ENCODE measurements at regions not wholly inside any gene's neighbourhood (a gene's known extent, or its start where the extent isn't known, plus 50 kb on each side); places are given as distances from the start of the nearest gene placed in this dataset.
"Not testable (repeated sequence)": the region's sequence is repeated elsewhere in the genome, so short reads cannot be mapped to it uniquely, and the experiment has no call there.

DNA sequence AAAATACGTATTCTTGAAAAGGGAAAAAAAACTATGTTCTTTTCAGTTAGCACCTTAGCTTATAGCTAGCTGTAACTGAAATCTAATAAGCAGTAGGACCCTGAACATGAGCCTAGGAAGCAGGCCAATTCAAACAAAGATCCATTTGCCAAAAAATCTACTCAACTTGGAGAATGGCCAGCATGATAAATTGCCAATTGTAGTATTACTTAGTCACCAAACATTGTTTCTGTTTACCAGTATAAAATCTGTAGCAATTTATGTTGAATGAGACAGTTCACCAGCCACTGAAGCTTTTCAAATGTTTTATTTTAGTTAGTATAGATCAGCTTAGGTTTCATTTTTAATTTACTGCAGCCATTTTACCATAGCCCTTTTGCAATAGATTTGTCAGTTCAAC lies 323.6 kb upstream of the DIPK2B start:
- Mint-ChIP-seq H3K4me1 (no peaks in the 10 kb centered on the region), H3K4me3 (no peak overlapping the region)
- ATAC-seq (replicated peaks), result no peak

DNA sequence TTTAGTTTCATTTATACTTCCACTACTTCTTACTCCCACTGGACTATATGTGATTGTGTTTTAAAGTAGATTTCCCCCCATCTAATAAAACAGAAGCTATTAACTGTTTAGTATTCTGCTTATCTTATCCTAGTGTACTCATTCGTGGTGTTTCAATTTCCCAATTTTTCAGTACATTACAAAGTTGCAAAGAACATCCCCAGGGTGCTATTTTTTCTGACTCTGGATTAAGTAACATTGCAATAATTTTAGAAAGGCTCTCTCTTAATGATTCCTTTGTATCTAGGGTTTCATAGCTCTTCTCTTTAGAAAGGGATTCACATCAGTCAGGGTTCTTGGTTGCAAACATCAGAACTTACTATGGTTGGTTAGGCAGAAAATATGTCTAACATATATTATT lies 317.9 kb upstream of the DIPK2B start:
- no peaks in the 10 kb centered on the region for H3K9me3 Mint-ChIP-seq
- H3K4me1 Mint-ChIP-seq, result no peaks in the 10 kb centered on the region
- H3K27ac Mint-ChIP-seq, result no peak overlapping the region
- H3K27me3 Mint-ChIP-seq, result peaks cover 0 to 5% of the 10 kb centered on the region in 2 donors
- ATAC-seq (replicated peaks), result no peak
- no peak overlapping the region for H3K4me3 Mint-ChIP-seq
- DNase-seq, result no peak
- peaks cover 0 to 1% of the 10 kb centered on the region in 2 donors for H3K36me3 Mint-ChIP-seq

More for the DNA sequence above, 323.6 kb upstream of the DIPK2B start:
- Mint-ChIP-seq H3K36me3 (peaks cover 0 to 1% of the 10 kb centered on the region in 2 donors), H3K27ac (no peak overlapping the region), H3K9me3 (no peaks in the 10 kb centered on the region), H3K27me3 (peaks cover 0 to 5% of the 10 kb centered on the region in 2 donors)
- no peak for DNase-seq

DNA sequence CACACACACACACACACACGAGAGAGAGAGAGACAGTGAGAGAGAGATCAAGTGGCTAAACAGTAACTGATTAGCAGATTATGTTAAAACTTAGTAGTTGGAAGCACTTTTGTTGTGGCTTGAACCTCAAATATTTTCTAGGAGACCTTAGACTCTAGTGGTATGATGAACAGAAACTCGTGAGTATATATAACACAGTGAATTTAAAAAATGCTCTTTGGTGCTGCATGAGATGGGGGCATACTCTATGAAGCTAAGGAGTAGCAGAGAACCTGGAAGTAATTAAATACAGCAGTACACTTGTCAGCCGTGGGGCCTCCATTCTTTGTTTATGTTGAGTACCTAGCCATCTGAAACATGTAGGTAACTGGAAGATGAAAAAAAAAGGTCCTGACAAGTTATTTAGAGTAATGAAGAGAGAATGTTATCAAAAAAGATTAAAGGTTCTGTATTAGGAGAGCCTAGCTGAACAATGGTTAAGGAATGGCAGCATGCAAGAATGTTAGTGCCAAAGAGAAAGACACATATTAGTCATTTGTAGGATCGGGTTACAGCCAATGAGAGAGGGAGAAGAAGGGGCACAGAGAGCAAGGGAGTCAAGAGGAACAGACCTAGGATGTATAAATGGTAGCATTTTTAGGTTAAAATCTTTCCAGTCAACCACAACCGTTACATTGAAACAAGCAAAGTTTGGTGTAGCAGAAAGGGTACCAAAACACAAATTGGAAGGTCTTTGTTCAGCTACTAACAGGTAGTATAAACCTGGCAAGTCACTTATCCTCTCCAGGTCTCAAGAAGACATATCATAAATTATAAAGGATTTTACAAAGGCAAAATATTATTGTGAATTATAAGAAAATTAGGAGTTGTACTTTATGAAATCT lies 316.7 kb upstream of the DIPK2B start:
- Mint-ChIP-seq H3K36me3 (peaks cover 0 to 1% of the 10 kb centered on the region in 2 donors), H3K27me3 (peaks cover 0 to 12% of the 10 kb centered on the region in 2 donors), H3K9me3 (no peaks in the 10 kb centered on the region), H3K4me1 (no peaks in the 10 kb centered on the region), H3K4me3 (no peak overlapping the region), H3K27ac (no peak overlapping the region)
- no peak for DNase-seq
- no peak for ATAC-seq (replicated peaks)

DNA sequence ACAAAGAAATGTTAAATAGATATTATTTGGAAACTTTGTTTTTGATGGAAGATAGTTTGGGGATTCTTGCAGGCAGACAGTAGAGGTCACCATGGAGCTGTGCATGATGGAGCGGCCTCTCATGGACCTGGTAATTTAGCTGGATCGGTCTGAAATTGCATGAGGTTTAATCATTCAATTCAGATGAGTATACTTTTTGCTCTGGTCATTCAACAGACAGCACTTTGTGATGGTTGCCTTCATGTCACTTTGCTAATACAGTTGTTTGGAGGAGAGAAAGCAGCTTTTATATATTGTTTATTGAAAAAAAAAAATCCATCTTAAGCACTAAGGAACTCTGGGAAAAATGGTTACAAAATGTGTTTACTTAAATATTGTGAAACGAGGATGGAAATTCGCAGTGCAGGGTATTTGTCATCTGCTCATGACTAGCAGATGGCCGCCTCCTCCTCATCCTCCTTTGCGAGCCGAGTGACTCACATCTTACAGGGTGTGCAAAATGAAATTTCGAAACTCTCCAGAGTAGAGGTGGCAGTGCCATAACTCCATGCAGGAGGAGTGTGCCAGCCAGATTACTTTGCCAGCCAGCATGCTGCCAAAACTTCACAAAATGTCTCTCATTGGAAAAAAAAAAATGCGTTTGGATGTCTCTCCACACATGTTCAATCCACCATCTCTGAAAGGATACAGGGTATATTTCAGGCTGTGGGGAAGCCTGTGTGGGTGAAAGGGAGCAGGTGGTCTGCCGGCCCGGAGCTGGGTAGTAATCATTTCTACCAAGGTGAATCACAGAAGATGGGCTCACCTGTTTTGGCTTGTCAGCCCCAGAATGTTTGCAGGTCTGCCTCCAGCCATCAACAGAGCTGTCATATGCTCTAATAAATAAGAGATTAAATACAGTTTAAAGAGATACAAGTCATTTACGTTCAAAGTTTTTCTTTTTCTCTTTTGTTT lies 314.9 kb upstream of the DIPK2B start:
- H3K4me3 Mint-ChIP-seq, result no peak overlapping the region
- no peak for DNase-seq

DNA sequence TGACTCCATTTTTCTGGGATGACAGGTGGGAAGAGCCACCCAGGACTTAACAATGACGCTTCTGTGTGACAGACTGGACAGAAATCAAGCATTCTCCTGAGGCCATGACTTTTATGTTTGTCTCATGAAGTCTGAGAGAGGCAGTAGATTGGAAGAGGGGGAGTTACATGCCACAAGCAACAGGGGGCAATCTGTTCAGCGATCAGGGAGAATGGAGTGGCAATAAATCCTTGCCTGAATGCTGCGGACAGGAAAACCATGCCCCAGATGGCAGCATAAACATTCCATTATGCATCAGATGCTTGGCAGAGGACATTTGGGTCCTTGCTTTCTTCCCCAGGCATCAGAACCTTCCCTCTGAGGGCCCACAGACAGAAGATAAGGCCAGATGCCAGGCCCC lies 312.4 kb upstream of the DIPK2B start:
- Mint-ChIP-seq H3K9me3 (no peaks in the 10 kb centered on the region), H3K4me3 (no peak overlapping the region), H3K4me1 (no peaks in the 10 kb centered on the region), H3K36me3 (no peaks in the 10 kb centered on the region), H3K27ac (no peak overlapping the region), H3K27me3 (peaks cover 0 to 19% of the 10 kb centered on the region in 2 donors)
- no peak for DNase-seq
- ATAC-seq (replicated peaks), result no peak

More for the DNA sequence above, 314.9 kb upstream of the DIPK2B start:
- H3K36me3 Mint-ChIP-seq, result peaks cover 0 to 1% of the 10 kb centered on the region in 2 donors
- H3K27me3 Mint-ChIP-seq, result peaks cover 0 to 17% of the 10 kb centered on the region in 2 donors
- H3K27ac Mint-ChIP-seq, result no peak overlapping the region
- H3K9me3 Mint-ChIP-seq, result no peaks in the 10 kb centered on the region
- ATAC-seq (replicated peaks), result peak; percentile 45 to 63
- H3K4me1 Mint-ChIP-seq, result no peaks in the 10 kb centered on the region

DNA sequence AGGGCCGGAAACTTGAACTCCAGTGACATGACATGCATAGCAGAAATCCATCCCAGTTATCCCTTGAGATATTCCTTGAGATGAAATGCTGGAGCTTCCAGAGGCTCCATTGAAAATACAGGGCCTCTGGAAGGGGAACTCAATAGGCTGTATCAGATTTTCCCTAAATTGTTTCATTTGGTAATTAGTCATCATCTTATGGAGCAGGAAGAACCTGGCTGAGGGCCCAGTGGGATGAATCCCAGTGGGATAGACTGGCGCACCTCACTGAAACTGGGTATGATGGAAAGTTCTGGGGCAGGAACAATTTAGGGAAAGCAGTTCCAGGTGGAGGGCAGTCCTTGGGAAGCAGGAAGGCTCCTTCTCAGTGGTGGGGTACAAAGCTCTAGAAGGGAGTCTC lies 307.8 kb upstream of the DIPK2B start:
- no peak for ATAC-seq (replicated peaks)
- H3K4me3 Mint-ChIP-seq, result no peak overlapping the region
- no peaks in the 10 kb centered on the region for H3K9me3 Mint-ChIP-seq
- H3K36me3 Mint-ChIP-seq, result peaks cover 0 to 1% of the 10 kb centered on the region in 2 donors
- no peak overlapping the region for H3K27ac Mint-ChIP-seq
- peaks cover 0 to 18% of the 10 kb centered on the region in 2 donors for H3K27me3 Mint-ChIP-seq
- no peak for DNase-seq
- peaks cover 0 to 5% of the 10 kb centered on the region in 2 donors for H3K4me1 Mint-ChIP-seq

DNA sequence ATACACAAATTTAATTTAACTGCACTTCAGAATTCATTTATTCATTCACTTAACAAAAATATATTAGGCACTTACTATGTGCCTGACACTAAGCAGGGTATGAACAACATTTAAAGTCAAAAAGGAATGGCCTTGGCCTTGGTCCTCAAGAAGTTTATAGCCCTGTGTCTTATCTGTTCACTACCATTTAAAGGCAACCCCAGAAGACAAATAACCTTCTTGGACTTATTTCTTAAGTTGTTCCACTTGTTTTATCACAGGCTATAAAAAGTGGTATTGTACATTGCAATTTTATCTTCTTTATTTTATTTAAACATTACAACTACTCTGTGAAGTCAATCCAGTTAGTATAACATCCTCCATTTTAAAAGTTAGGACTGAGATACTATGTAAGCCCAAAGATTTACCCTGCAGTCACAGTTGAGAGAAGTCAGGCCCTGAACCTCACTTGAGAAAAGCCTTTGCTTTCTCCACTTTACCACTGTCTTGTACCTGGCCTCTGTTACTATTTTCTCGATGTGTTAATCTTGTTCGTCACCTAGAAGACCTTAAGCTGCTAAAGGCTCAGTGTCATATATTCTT lies 305.6 kb upstream of the DIPK2B start:
- DNase-seq (no peak), ATAC-seq (replicated peaks) (no peak)
- peaks cover 0 to 5% of the 10 kb centered on the region in 2 donors for H3K4me1 Mint-ChIP-seq
- peaks cover 0 to 1% of the 10 kb centered on the region in 2 donors for H3K36me3 Mint-ChIP-seq
- no peak overlapping the region for H3K27ac Mint-ChIP-seq
- no peak overlapping the region for H3K4me3 Mint-ChIP-seq
- H3K9me3 Mint-ChIP-seq, result no peaks in the 10 kb centered on the region
- H3K27me3 Mint-ChIP-seq, result peaks cover 0 to 15% of the 10 kb centered on the region in 2 donors

DNA sequence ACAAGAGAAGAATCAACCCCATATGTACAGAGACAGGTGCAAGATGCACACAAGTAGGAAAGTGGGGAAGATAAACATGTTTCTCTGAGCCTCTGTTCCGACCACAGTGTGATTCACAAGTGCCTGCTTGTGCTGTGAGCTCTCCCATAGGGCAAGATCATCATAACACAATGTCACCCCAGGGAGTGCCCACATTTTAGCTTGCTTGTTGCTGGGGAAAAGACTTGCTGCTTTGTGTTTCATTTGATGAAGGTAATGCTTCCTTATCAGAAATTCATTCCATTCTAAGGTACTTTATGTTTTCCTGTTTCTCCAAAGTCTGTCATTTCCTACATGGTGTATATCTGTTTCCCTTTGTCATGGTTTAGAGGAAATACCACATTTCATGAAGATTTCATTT lies 304.5 kb upstream of the DIPK2B start:
- Mint-ChIP-seq H3K4me3 (no peak overlapping the region), H3K9me3 (no peaks in the 10 kb centered on the region), H3K27ac (no peak overlapping the region), H3K4me1 (peaks cover 0 to 5% of the 10 kb centered on the region in 2 donors), H3K36me3 (peaks cover 0 to 1% of the 10 kb centered on the region in 2 donors), H3K27me3 (peaks cover 0 to 8% of the 10 kb centered on the region in 2 donors)
- ATAC-seq (replicated peaks) (no peak), DNase-seq (no peak)

DNA sequence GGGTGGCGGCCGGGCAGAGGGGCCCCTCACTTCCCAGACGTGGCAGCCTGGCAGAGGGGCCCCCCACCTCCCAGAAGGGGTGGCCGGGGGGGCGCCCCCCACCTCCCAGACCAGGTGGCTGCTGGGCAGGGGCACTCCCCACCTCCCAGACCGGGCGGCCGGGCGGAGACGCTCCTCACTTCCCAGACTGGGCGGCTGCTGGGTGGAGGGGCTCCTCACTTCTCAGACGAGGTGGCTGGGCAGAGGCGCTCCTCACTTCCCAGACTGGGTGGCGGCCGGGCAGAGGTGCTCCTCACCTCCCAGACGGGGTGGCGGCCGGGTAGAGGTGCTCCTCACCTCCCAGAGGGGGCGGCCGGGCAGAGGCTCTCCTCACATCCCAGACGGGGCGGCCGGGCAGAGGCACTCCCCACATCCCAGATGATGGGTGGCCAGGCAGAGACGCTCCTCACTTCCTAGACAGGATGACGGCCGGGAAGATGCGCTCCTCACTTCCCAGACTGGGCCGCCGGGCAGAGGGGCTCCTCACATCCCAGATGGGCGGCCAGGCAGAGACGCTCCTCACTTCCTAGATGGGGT lies 303.2 kb upstream of the DIPK2B start:
- H3K4me3 Mint-ChIP-seq; H3K9me3 Mint-ChIP-seq; H3K27ac Mint-ChIP-seq; ATAC-seq (replicated peaks); H3K4me1 Mint-ChIP-seq; H3K27me3 Mint-ChIP-seq; H3K36me3 Mint-ChIP-seq; DNase-seq: not testable (repeated sequence)

DNA sequence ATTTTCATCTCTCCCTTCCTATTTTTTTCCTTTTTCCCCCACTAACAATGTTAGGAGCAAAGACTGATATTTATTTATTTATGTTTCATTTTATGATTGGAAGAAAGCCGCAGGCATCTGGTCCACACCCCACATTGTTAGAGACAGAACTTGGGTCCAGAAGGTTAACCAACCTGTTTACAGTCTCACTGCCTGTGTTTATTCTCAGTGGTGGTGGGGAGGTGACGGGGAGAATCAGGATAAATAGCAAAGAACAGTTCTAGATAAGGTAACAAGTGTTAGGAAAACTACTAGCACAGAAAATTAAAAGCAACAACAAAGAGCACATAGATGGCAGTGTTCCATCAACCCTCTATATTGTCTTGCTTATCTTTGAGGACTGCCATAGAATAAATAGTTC lies 301.7 kb upstream of the DIPK2B start:
- Mint-ChIP-seq H3K4me1 (peaks cover 0 to 5% of the 10 kb centered on the region in 2 donors), H3K9me3 (no peaks in the 10 kb centered on the region), H3K4me3 (no peak overlapping the region), H3K36me3 (peaks cover 0 to 1% of the 10 kb centered on the region in 2 donors), H3K27ac (no peak overlapping the region), H3K27me3 (peaks cover 0 to 14% of the 10 kb centered on the region in 2 donors)
- DNase-seq, result no peak
- ATAC-seq (replicated peaks), result no peak

DNA sequence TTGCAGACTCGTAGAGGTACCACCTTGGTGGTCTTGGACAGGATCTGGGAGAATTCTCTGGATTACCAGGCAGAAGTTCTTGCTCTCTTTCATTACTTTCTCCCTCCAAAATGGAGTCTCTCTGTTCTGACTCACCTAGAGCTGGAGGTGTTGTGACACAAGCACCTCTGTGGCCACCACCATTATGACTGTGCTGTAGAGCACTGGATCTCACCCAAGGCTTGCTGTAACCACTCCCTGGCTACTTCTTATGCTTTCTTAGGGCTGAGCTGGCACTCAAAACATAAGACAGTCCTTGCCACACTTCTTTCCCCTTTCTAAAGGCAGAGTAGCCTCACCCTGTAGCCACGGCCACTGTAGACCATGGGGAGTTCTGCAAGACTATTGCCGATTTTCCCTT lies 296.6 kb upstream of the DIPK2B start:
- Mint-ChIP-seq H3K4me3 (no peak overlapping the region), H3K4me1 (no peaks in the 10 kb centered on the region)
- no peak for ATAC-seq (replicated peaks)

DNA sequence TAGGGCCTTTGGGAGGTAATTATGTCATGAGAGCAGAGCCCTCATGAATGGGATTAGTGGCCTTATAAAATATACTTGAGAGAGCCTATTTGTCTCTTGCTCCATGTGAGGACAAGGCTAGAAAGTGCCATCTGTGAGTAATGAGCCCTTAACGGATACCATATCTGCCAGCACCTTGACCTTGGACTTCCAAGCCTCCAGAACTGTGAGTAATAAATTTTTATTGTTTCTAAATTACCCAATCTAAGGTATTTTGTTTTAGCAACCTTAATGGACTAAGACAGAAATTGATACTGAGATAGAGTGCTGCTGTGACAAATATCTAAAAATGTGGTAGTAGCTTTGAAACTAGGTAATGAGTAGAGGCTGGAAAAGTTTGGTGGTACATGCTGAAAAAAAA lies 285.0 kb upstream of the DIPK2B start:
- Mint-ChIP-seq H3K4me1 (no peaks in the 10 kb centered on the region), H3K4me3 (no peak overlapping the region), H3K27ac (no peak overlapping the region), H3K36me3 (no peaks in the 10 kb centered on the region), H3K27me3 (peaks cover 0 to 4% of the 10 kb centered on the region in 2 donors), H3K9me3 (peaks cover 0 to 4% of the 10 kb centered on the region in 2 donors)
- DNase-seq (no peak), ATAC-seq (replicated peaks) (no peak)

More for the DNA sequence above, 296.6 kb upstream of the DIPK2B start:
- DNase-seq, result no peak
- Mint-ChIP-seq H3K27ac (no peak overlapping the region), H3K9me3 (peaks cover 10 to 14% of the 10 kb centered on the region in 2 donors), H3K36me3 (no peaks in the 10 kb centered on the region), H3K27me3 (peaks cover 0 to 6% of the 10 kb centered on the region in 2 donors)

DNA sequence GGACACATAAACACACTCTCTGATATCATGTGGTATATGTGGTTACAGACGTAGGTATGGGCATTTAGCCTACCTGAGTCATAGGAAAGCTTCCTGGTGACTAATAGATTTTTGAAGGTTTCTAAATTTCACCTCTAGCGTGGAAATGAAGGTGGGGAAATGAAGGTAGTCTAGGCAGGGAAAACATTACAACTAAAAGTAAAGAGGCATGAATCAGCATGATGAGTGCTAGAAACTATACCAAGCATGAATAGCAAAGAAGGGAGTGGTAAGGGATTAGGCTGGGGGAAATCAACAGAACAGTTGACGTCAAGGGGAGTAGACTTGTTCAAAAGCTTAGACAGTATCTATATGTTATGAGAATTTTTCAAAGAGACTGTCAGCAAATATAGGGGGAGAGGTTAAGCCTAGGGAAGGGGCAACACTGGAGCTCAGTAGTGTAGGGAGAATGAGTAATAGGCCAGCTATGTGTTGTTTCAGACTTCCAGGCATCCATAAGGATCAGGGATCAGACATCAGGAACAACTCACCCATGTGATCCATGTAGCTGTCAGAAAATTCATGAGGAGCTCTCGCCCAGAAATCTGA lies 279.3 kb upstream of the DIPK2B start:
- H3K4me3 Mint-ChIP-seq, result no peak overlapping the region
- H3K27ac Mint-ChIP-seq, result no peak overlapping the region
- no peak for ATAC-seq (replicated peaks)
- DNase-seq, result no peak
- H3K27me3 Mint-ChIP-seq, result peaks cover 0 to 7% of the 10 kb centered on the region in 2 donors
- no peaks in the 10 kb centered on the region for H3K4me1 Mint-ChIP-seq
- H3K9me3 Mint-ChIP-seq, result no peaks in the 10 kb centered on the region
- no peaks in the 10 kb centered on the region for H3K36me3 Mint-ChIP-seq

All from stimulated activated naive B cell treated with anti-CD40 and anti-IgM and Interleukin-4, amounts not matched to agents 10 μg/mL and 1 μg/mL and 100 μg/mL, for 72 hours (primary cell).